ENCODE measurements at regions not wholly inside any gene's neighbourhood (a gene's known extent, or its start where the extent isn't known, plus 50 kb on each side); places are given as distances from the start of the nearest gene placed in this dataset.

DNA sequence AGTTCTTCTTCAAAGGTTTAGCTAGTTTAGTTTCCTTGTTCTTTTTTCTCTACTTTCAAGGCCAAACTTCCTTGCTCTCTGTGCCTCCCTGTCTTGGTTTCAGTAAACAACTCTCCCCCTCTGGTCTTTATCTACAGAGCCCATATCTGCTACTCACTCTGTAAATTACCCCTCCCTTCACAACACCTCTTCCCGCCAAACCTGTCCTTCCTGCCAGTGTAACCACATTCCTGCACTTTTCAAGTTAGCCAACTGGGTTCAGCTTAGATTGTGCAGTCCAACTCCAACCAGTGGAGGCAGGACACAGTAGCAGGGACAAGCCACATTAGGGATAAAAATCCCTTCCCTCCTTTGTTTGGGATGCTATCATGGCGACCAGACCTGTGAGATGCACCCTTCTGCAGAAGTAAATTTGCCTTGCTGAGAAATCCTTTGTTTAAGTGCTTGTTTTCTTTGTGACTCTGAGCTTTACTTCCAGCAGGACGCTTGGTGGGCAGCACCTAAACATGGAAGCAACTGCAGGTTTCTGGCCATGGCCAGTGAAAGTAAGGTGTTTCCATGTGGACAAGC is 706.0 kb downstream of the KCNJ3 start:
- DNase-seq (ENCODE audit: low read depth in 2 of 2): no peak

- DNase-seq (ENCODE audit: low read depth in 2 of 2): no peak
Measured at GRCh38 chr2:155393406-155393805, 694.9 kb downstream of the KCNJ3 start.

DNA sequence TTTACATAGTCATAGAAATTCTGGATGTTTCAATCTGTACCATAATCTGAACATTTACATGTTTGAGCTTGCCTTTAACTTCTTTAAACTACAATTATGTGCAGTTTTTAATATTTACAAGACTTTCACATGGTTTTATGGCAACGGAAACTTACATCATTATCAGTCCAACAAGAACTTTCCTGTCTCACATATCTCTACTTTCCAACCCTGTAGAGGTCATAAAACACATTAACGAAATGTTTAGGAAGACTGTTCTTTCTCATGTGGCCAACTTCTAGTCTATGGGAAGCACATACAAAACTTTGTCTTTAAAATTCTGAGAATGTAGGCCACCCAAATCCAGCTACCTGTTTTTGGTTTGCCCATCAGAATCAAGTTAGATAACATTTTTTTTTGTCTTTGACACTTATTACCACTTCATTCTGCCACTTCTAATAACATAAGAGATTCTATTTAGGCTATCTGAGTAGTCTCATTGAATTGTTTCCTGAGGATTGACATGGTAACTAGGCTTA is 693.2 kb downstream of the KCNJ3 start:
- DNase-seq (ENCODE audit: low read depth in 2 of 2): no peak

DNA sequence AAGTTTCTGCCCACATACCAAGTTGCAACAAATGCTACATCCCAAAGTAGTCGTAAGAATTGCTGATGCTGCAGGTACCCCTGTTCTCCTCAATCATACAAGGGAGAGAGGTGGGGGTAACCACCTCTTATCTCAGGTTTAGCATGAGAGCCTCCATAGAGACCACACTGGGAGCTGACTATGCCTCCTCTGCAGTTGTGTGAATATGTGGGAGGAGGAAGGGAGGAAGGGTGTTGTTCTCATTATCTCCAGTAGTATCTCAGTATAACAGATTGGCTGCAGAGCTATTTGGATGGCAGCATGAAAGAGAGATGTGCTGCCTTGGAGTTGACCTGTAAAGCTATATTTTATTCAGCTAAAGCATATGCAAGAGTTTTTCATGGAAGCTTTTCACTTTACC is 690.7 kb downstream of the KCNJ3 start:
- DNase-seq (ENCODE audit: low read depth in 2 of 2): no peak

- DNase-seq (ENCODE audit: low read depth in 2 of 2): no peak
Measured at GRCh38 chr2:155384555-155385123, 686.1 kb downstream of the KCNJ3 start.

DNA sequence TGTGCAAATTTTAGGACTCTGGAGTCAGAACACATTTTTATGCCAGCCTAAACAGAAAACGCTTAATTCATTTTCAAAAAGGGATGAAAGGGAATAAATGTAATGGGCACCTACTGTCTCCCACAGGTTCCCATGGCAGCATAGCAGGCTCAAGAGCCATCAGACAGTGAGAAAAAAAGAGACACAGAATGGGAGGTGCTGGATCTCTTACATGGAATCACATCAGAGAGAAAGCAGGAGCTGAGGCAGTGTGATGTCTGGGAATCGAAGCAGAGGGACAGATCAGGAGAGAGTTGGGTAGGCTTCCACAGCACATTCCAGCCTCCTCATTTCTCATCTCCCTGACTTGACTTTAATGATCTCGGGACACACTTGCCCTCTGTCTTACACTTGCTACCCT is 684.3 kb downstream of the KCNJ3 start:
- DNase-seq (ENCODE audit: low read depth in 2 of 2): no peak

- DNase-seq (ENCODE audit: low read depth in 2 of 2): no peak
Measured at GRCh38 chr2:155381436-155381835, 682.9 kb downstream of the KCNJ3 start.

DNA sequence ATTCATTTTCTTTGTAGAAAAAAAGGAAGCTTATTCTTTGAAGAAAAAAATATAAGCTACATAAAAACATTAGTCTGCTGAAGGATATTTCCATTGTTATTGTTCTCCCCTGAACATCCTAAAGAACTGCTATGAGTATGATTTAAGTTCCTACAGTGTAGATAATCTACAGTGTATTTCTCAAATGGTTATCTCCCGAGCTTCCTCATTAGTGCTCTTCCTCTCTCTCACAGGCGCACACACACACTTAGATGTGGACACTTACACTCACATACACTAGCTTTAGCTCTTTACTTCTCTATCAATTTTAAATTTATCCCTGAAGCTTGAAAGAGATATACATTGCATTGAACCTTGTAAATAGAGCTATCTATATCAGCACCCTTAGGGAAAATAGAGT is 681.0 kb downstream of the KCNJ3 start:
- no peak for DNase-seq (ENCODE audit: low read depth in 2 of 2)

DNA sequence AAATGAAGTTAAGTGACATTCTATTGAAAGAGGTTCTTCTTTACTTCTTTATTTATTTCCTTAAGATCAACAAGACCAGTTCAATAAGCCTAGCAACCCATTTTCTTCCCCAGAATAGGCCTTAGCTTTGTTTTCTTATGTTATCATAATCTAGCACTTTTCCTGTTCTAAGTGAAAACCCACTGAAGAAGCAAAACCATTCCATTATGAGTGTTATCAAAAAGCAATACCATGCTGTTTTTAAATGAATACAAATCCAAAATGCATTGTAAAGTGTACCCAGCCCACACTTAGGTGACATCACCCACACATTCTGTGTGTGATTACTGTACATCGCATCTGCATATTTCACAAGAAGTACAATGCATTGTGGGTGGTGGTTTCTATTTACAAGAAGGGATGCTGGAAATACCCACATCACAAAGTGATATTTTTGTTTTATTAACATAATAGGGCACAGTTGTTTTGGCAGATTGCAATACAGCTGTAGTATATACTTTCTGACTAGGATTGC is 679.5 kb downstream of the KCNJ3 start:
- DNase-seq (ENCODE audit: low read depth in 2 of 2): no peak

DNA sequence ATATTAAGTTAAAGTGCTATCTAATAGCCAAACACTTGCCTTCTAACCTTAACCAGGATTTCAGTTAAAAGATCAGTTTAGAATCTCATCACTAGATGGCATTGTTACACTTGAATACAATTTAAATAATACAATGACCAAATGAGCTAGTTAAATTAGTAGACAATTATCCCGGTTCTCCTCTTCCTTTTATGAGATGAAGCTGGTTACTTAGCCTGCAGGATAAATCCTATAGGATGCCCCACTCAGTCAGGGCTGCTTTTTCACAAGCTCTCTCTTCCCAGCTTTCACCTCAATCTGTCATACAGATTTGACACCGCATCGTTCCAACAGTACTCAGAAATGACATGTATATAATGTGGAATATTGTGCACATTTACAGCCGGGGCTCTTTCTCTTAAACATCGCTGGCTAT is 678.8 kb downstream of the KCNJ3 start:
- no peak for DNase-seq (ENCODE audit: low read depth in 2 of 2)

GRCh38 chr2:155372969-155373368 is 674.5 kb downstream of the KCNJ3 start:
- DNase-seq (ENCODE audit: low read depth in 2 of 2): no peak

DNA sequence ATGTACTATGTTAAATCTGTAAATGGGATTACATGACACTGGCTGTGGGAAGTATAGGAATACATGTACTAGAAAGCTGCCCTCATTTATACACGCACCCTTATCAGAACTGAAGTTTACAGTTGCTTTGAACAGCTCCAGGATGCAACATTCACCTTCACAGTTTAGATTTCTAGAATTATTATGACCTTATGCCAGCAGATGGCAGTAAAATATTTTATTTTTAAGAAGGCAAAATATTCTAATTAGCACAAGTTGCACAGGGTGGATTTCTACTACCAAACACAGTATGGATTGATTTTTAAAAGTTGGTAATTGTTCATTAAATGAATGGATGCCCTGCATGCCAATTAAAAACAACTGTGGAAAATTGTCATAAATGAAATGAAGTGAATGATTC is 670.4 kb downstream of the KCNJ3 start:
- DNase-seq (ENCODE audit: low read depth in 2 of 2): no peak

- no peak for DNase-seq (ENCODE audit: low read depth in 2 of 2)
Measured at GRCh38 chr2:155364766-155365165, 666.3 kb downstream of the KCNJ3 start.

DNA sequence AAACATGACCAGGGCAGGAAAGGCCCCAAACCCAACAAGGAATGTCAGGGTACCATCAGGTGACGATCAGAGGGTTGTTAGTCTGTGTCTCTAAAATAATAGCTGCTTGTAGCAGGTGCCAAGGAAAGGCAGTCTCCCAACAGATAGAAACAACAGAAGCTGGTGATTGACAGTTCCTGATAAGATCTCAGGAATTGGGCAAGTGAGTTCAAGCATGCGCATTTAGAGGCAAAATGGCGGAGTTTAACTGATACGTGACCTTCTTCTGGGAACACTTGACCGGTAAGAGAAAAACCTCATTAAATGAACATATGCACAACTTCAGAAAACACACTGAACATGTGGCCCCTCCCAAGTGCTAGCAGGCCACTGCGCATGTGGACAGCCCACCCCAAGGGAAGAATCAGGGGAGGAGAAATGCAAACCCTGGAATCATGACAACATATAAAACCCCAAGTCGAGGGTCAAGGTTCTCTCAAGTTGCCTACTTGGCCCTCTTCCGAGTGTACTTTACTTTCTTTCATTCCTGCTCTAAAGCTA is 664.9 kb downstream of the KCNJ3 start:
- DNase-seq (ENCODE audit: low read depth in 2 of 2): no peak

- DNase-seq (ENCODE audit: low read depth in 2 of 2): no peak
Measured at GRCh38 chr2:155357172-155357571, 658.7 kb downstream of the KCNJ3 start.

- DNase-seq (ENCODE audit: low read depth in 2 of 2): no peak
Measured at GRCh38 chr2:155356250-155356649, 657.8 kb downstream of the KCNJ3 start.

GRCh38 chr2:155350783-155351580 is 652.5 kb downstream of the KCNJ3 start:
- DNase-seq (ENCODE audit: low read depth in 2 of 2): no peak

GRCh38 chr2:155332016-155332415 is 633.5 kb downstream of the KCNJ3 start:
- DNase-seq (ENCODE audit: low read depth in 2 of 2): no peak

DNA sequence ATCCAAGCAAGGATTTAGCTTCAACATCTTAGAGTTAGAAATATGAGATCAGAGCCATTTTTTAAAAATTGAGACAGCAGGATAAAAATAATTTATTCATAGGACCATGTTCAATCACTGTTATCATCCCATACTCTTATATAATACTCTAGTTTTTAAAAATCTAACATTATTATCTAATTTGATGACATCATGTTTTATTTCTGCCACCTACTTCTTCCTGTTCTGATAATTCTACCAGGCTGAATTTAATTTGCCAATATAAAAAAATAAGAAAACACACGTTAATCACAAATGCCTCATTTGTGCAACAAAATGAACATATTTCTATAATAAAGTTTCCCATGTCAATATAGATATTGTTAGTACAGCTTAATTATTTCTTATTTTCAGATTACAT is 621.7 kb downstream of the KCNJ3 start:
- no peak for DNase-seq (ENCODE audit: low read depth in 2 of 2)

GRCh38 chr2:155318710-155319109 is 620.2 kb downstream of the KCNJ3 start:
- DNase-seq (ENCODE audit: low read depth in 2 of 2): no peak

GRCh38 chr2:155315768-155316167 is 617.3 kb downstream of the KCNJ3 start:
- no peak for DNase-seq (ENCODE audit: low read depth in 2 of 2)

GRCh38 chr2:155310589-155310988 is 612.1 kb downstream of the KCNJ3 start:
- DNase-seq (ENCODE audit: low read depth in 2 of 2): no peak

GRCh38 chr2:155309483-155309882 is 611.0 kb downstream of the KCNJ3 start:
- DNase-seq (ENCODE audit: low read depth in 2 of 2): no peak
